ENCODE measurements at regions not wholly inside any gene's neighbourhood (a gene's known extent, or its start where the extent isn't known, plus 50 kb on each side); places are given as distances from the start of the nearest gene placed in this dataset.

- TF ChIP-seq, protein P1, sequence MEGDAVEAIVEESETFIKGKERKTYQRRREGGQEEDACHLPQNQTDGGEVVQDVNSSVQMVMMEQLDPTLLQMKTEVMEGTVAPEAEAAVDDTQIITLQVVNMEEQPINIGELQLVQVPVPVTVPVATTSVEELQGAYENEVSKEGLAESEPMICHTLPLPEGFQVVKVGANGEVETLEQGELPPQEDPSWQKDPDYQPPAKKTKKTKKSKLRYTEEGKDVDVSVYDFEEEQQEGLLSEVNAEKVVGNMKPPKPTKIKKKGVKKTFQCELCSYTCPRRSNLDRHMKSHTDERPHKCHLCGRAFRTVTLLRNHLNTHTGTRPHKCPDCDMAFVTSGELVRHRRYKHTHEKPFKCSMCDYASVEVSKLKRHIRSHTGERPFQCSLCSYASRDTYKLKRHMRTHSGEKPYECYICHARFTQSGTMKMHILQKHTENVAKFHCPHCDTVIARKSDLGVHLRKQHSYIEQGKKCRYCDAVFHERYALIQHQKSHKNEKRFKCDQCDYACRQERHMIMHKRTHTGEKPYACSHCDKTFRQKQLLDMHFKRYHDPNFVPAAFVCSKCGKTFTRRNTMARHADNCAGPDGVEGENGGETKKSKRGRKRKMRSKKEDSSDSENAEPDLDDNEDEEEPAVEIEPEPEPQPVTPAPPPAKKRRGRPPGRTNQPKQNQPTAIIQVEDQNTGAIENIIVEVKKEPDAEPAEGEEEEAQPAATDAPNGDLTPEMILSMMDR (conservative IDR thresholded peaks at IDR 0.05 in 1 of 2, IDR thresholded peaks at IDR 0.05 in 1 of 2; ENCODE audit: low read depth in 1 of 2, low read length in 2 of 2): no peak
- TF ChIP-seq EZH2 (IDR thresholded peaks at IDR 0.05; ENCODE audit: low read length, missing control alignments): no peak
- H3K4me1 ChIP-seq (ENCODE audit: control insufficient read depth, extremely low read depth, insufficient read depth, low read length): peaks cover 21% of the 10 kb centered on the region
- H3K36me3 ChIP-seq (ENCODE audit: control insufficient read depth, insufficient read depth, low read length): no peaks in the 10 kb centered on the region
- no peaks in the 10 kb centered on the region for H3K79me2 ChIP-seq (ENCODE audit: control insufficient read depth, insufficient read depth, low read length)
- H3K9ac ChIP-seq (ENCODE audit: insufficient read depth, low read length): no peak overlapping the region
- H3K9me3 ChIP-seq (ENCODE audit: control insufficient read depth, insufficient read depth, low read depth, low read length): no peaks in the 10 kb centered on the region
- no peak overlapping the region for H3K4me3 ChIP-seq (replicated peaks in 1 of 4; ENCODE audit: control extremely low read depth in 1 of 4, insufficient read depth in 1 of 4, low read depth in 3 of 4, low read length in 4 of 4)
- H3K27me3 ChIP-seq (ENCODE audit: control insufficient read depth, insufficient read depth, low read length): no peaks in the 10 kb centered on the region
- no peaks in the 10 kb centered on the region for H4K20me1 ChIP-seq (ENCODE audit: control insufficient read depth, extremely low read depth, insufficient read depth, low read length)
- DNase-seq (ENCODE audit: low read depth in 2 of 2): peak; percentile 25 to 90
- no peak overlapping the region for H2AFZ ChIP-seq (ENCODE audit: low read length)
- H3K4me2 ChIP-seq (ENCODE audit: extremely low read depth, insufficient read depth, low read length): no peak overlapping the region
- H3K27ac ChIP-seq (ENCODE audit: insufficient read depth, low read length): no peak overlapping the region
Observed at GRCh38 chr10:88064608-88065382, 201.4 kb downstream of the PTEN start.

DNA sequence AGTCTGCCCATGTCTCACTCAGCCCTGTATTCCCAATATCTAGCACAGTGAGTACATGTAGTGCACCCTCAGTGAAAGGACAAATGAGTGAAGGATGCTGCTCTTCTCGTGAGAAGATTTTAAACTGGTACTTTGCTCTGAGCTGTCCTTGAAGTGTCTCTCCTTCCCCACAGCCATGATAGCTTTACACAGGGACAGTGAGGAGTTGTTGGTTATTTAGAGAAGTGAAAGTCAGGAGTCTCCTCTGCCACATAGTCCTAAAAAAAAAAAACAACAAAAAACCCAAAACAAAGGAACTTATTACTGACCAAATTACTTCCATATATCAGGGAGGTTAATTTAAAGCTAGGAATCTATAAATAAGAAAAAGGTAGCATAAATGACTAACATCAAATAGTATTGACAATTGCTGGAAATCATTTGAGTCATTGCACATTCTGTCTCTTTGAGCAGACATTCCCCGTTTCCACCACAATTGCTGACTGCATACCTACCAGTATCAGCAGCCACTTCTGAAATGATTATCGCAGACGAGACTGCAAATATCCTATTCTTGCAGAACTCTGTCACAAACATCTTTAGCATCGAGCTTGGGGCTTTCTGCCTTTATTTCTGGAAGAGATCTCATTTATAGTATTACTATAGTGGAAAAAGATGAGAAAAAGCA is 202.1 kb downstream of the PTEN start:
- no peak overlapping the region for H3K27ac ChIP-seq (ENCODE audit: insufficient read depth, low read length)
- H4K20me1 ChIP-seq (ENCODE audit: control insufficient read depth, extremely low read depth, insufficient read depth, low read length): no peaks in the 10 kb centered on the region
- no peaks in the 10 kb centered on the region for H3K36me3 ChIP-seq (ENCODE audit: control insufficient read depth, insufficient read depth, low read length)
- no peak for TF ChIP-seq EZH2 (IDR thresholded peaks at IDR 0.05; ENCODE audit: low read length, missing control alignments)
- TF ChIP-seq, protein P1 (conservative IDR thresholded peaks at IDR 0.05 in 1 of 2, IDR thresholded peaks at IDR 0.05 in 1 of 2; ENCODE audit: low read depth in 1 of 2, low read length in 2 of 2): no peak
- H2AFZ ChIP-seq (ENCODE audit: low read length): no peak overlapping the region
- peak in 1 of 2 donors; percentile 50 for DNase-seq (ENCODE audit: low read depth in 2 of 2)
- H3K27me3 ChIP-seq (ENCODE audit: control insufficient read depth, insufficient read depth, low read length): no peaks in the 10 kb centered on the region
- H3K4me2 ChIP-seq (ENCODE audit: extremely low read depth, insufficient read depth, low read length): no peak overlapping the region
- H3K9ac ChIP-seq (ENCODE audit: insufficient read depth, low read length): no peak overlapping the region
- H3K4me1 ChIP-seq (ENCODE audit: control insufficient read depth, extremely low read depth, insufficient read depth, low read length): peaks cover 21% of the 10 kb centered on the region
- no peak overlapping the region for H3K4me3 ChIP-seq (replicated peaks in 1 of 4; ENCODE audit: control extremely low read depth in 1 of 4, insufficient read depth in 1 of 4, low read depth in 3 of 4, low read length in 4 of 4)
- no peaks in the 10 kb centered on the region for H3K9me3 ChIP-seq (ENCODE audit: control insufficient read depth, insufficient read depth, low read depth, low read length)
- H3K79me2 ChIP-seq (ENCODE audit: control insufficient read depth, insufficient read depth, low read length): no peaks in the 10 kb centered on the region

DNA sequence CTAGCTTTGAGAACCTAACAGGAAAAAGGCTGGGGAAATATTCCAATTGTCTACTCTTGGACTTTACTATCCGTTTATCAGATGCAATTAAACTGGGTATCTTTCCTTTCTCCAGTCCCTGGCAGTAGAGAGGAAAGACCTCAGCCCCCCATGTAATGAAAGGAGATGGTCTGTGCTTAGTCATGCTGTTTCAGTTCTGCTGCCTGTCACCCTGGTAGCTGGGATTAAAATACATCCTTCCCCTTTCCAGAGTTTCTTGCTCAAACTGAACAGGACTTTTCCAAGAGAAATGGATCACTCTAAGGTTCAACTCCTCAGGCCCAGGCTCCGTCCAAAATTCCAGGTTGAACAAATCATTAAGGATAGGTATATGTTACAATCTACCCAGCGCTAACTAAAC is 202.9 kb downstream of the PTEN start:
- no peaks in the 10 kb centered on the region for H3K27me3 ChIP-seq (ENCODE audit: control insufficient read depth, insufficient read depth, low read length)
- H3K27ac ChIP-seq (ENCODE audit: insufficient read depth, low read length): no peak overlapping the region
- no peak overlapping the region for H3K9ac ChIP-seq (ENCODE audit: insufficient read depth, low read length)
- H3K4me2 ChIP-seq (ENCODE audit: extremely low read depth, insufficient read depth, low read length): no peak overlapping the region
- H3K4me1 ChIP-seq (ENCODE audit: control insufficient read depth, extremely low read depth, insufficient read depth, low read length): peaks cover 21% of the 10 kb centered on the region
- no peaks in the 10 kb centered on the region for H3K79me2 ChIP-seq (ENCODE audit: control insufficient read depth, insufficient read depth, low read length)
- TF ChIP-seq, protein P1 (conservative IDR thresholded peaks at IDR 0.05 in 1 of 2, IDR thresholded peaks at IDR 0.05 in 1 of 2; ENCODE audit: low read depth in 1 of 2, low read length in 2 of 2): no peak
- no peak for TF ChIP-seq EZH2 (IDR thresholded peaks at IDR 0.05; ENCODE audit: low read length, missing control alignments)
- DNase-seq (ENCODE audit: low read depth in 2 of 2): no peak
- no peak overlapping the region for H2AFZ ChIP-seq (ENCODE audit: low read length)
- no peaks in the 10 kb centered on the region for H4K20me1 ChIP-seq (ENCODE audit: control insufficient read depth, extremely low read depth, insufficient read depth, low read length)
- no peak overlapping the region for H3K4me3 ChIP-seq (replicated peaks in 1 of 4; ENCODE audit: control extremely low read depth in 1 of 4, insufficient read depth in 1 of 4, low read depth in 3 of 4, low read length in 4 of 4)
- H3K36me3 ChIP-seq (ENCODE audit: control insufficient read depth, insufficient read depth, low read length): no peaks in the 10 kb centered on the region
- no peaks in the 10 kb centered on the region for H3K9me3 ChIP-seq (ENCODE audit: control insufficient read depth, insufficient read depth, low read depth, low read length)
